Adrenal gland (tissue), 9 donors: ENCODE measurements at regions not wholly inside any gene's neighbourhood (a gene's known extent, or its start where the extent isn't known, plus 50 kb on each side); places are given as distances from the start of the nearest gene placed in this dataset.
"Not testable (repeated sequence)": the region's sequence is repeated elsewhere in the genome, so short reads cannot be mapped to it uniquely, and the experiment has no call there.

Source experiments
- DNase-seq, 7 donors: peaks; one replicate each; pipeline ENCODE4 v3.0.0-alpha.2; 2019 to 2020
- H3K27ac ChIP-seq, 5 donors: fragments of 200-600 bp; sonication (generic) in 4 of 5; 1 replicate in 3 of 5; 2 replicates in 2 of 5; pipeline versions ENCODE4 v1.5.1 to v1.8.0; 2016 to 2020; ENCODE audit warnings: mild to moderate bottlenecking in 1 of 5
- H3K27me3 ChIP-seq: fragments of 200-600 bp; 2 replicates; pipeline ENCODE4 v1.8.0; 2021
- H3K36me3 ChIP-seq, 2 donors: fragments of 200-600 bp; replicated peaks in 1 of 2; 1 replicate in 1 of 2; 2 replicates in 1 of 2; pipeline versions ENCODE4 v1.5.1 to v1.8.0; 2018 to 2022
- H3K4me1 ChIP-seq, 2 donors: fragments of 200-600 bp; replicated peaks in 1 of 2; 1 replicate in 1 of 2; 2 replicates in 1 of 2; pipeline versions ENCODE4 v1.5.1 to v1.8.0; 2018 to 2021
- H3K4me3 ChIP-seq, 4 donors: fragments of 200-600 bp; sonication (generic) in 3 of 4; one replicate each; pipeline ENCODE4 v1.5.1; 2016 to 2018
- H3K9me3 ChIP-seq, 3 donors: fragments of 200-600 bp; sonication (generic) in 1 of 3; replicated peaks in 1 of 3; 1 replicate in 2 of 3; 2 replicates in 1 of 3; pipeline versions ENCODE4 v1.5.1 to v1.8.0; 2016 to 2021
- CTCF ChIP-seq, 6 experiments: fragments of 450-650 bp in 4 of 6; fragments of 200-600 bp in 2 of 6; sonication (generic) in 1 of 6; IDR thresholded peaks; 1 replicate in 5 of 6; 2 replicates in 1 of 6; pipeline versions ENCODE4 v1.5.1 to v1.8.0; 2016 to 2021; ENCODE audit warnings: antibody characterized with exemption in 6 of 6, mild to moderate bottlenecking in 2 of 6, moderate library complexity in 1 of 6
- POLR2A ChIP-seq, 2 donors: fragments of 450-650 bp; IDR thresholded peaks; one replicate each; pipeline ENCODE4 v1.6.1; 2017; ENCODE audit warnings: antibody characterized with exemption in 2 of 2, mild to moderate bottlenecking in 2 of 2, moderate library complexity in 1 of 2
- WGBS, 4 donors: extraction: QIAGEN DNeasy Blood & Tissue Kit in 2 of 4; methylation state at CpG; one replicate each; pipeline versions ENCODE4 v1.1.5 to v1.1.7; 2013 to 2017; 5-methylcytosine and 5-hydroxymethylcytosine counted together
- intact Hi-C, 2 donors: fragments of 100-400 bp; cut with DNase I; formaldehyde crosslinking; loops; one replicate each; pipeline versions ENCODE4 v1.14.1 to v1.15.0; 2022 to 2023
- donor health status: healthy with polysubstance abuse.
- donor health status: Bipolar disorder and iron deficiency.
- donor health status: DM: yes; HTN: yes; CAD: no.
- donor health status: DM: no; HTN: no; CAD: no.
- donor health status: DM: no; HTN: no; CAD: no.

GRCh38 chr4:15202481-15202880 lies 200.2 kb downstream of the CPEB2 start:
- Histone ChIP-seq H3K36me3 (no peaks in the 10 kb centered on the region), H3K4me1 (peaks cover 0 to 4% of the 10 kb centered on the region in 2 donors), H3K9me3 (no peaks in the 10 kb centered on the region), H3K27me3 (no peaks in the 10 kb centered on the region), H3K4me3 (no peak overlapping the region), H3K27ac (no peak overlapping the region)
- TF ChIP-seq CTCF (IDR thresholded peaks at IDR 0.05) (no peak), POLR2A (IDR thresholded peaks at IDR 0.05) (no peak)
- 85 to 89% (median 88%) methylated on average over 2 of the region's 2 CpGs for WGBS, 4 donors
- intact Hi-C loops: no loop called here
- DNase-seq: no peak

GRCh38 chr4:15206526-15206925 lies 204.2 kb downstream of the CPEB2 start:
- DNase-seq, H3K27me3 ChIP-seq, H3K4me3 ChIP-seq, H3K4me1 ChIP-seq, H3K9me3 ChIP-seq, H3K27ac ChIP-seq, intact Hi-C loops, H3K36me3 ChIP-seq: not testable (repeated sequence)
- WGBS, 4 donors: 78 to 90% (median 86%) methylated on average over 3 of the region's 3 CpGs

GRCh38 chr4:15213302-15213970 lies 211.2 kb downstream of the CPEB2 start:
- no peaks in the 10 kb centered on the region for H3K36me3 ChIP-seq
- 78 to 87% (median 81%) methylated on average over 6 of the region's 6 CpGs for WGBS, 4 donors
- no peaks in the 10 kb centered on the region for H3K27me3 ChIP-seq
- H3K27ac ChIP-seq: no peak overlapping the region
- no peaks in the 10 kb centered on the region for H3K4me1 ChIP-seq
- no peak for DNase-seq
- no peak overlapping the region for H3K4me3 ChIP-seq
- TF ChIP-seq POLR2A (IDR thresholded peaks at IDR 0.05): no peak
- TF ChIP-seq CTCF (IDR thresholded peaks at IDR 0.05): no peak
- no peaks in the 10 kb centered on the region for H3K9me3 ChIP-seq
- intact Hi-C loops: no loop called here

GRCh38 chr4:15215109-15215508 lies 212.7 kb upstream of the C1QTNF7 start:
- Histone ChIP-seq H3K27me3 (no peaks in the 10 kb centered on the region), H3K9me3 (no peaks in the 10 kb centered on the region), H3K36me3 (no peaks in the 10 kb centered on the region), H3K27ac (no peak overlapping the region), H3K4me1 (no peaks in the 10 kb centered on the region), H3K4me3 (no peak overlapping the region)
- DNase-seq: no peak
- TF ChIP-seq POLR2A (IDR thresholded peaks at IDR 0.05) (no peak), CTCF (IDR thresholded peaks at IDR 0.05) (no peak)
- intact Hi-C loops: no loop called here
- WGBS, 4 donors: 73 to 78% (median 75%) methylated on average over 6 of the region's 6 CpGs

- Histone ChIP-seq H3K36me3 (no peaks in the 10 kb centered on the region), H3K4me3 (no peak overlapping the region), H3K9me3 (no peaks in the 10 kb centered on the region), H3K27me3 (no peaks in the 10 kb centered on the region), H3K4me1 (no peaks in the 10 kb centered on the region), H3K27ac (no peak overlapping the region)
- DNase-seq: no peak
- no peak for TF ChIP-seq CTCF (IDR thresholded peaks at IDR 0.05)
- no peak for TF ChIP-seq POLR2A (IDR thresholded peaks at IDR 0.05)
- intact Hi-C loops: no loop called here
- WGBS, 4 donors: 58 to 73% (median 67%) methylated on average over 3 of the region's 3 CpGs
Observed at GRCh38 chr4:15226203-15226602, 201.6 kb upstream of the C1QTNF7 start.
